GM23338 (cell line): ENCODE measurements at regions not wholly inside any gene's neighbourhood (a gene's known extent, or its start where the extent isn't known, plus 50 kb on each side); places are given as distances from the start of the nearest gene placed in this dataset.

Experiments used
- CREB1 ChIP-seq: fragments of 250-450 bp; sonication (Bioruptor Pico); IDR thresholded peaks from 2 replicates; pipeline ENCODE4 v1.5.0; 2020; ENCODE audit warnings: low read depth, mild to moderate bottlenecking, moderate library complexity
- EZH2 ChIP-seq: fragments of 200-600 bp; sonication (generic); IDR thresholded peaks from one replicate; pipeline ENCODE4 v1.8.0; 2017; ENCODE audit warnings: antibody characterized with exemption, mild to moderate bottlenecking, low read depth; ENCODE audit not compliant: unreplicated experiment
- EZH2phosphoT487 ChIP-seq: fragments of 200-600 bp; sonication (generic); IDR thresholded peaks from one replicate; pipeline ENCODE4 v1.8.1; 2018; ENCODE audit warnings: antibody characterized with exemption; ENCODE audit not compliant: unreplicated experiment
- JUNB ChIP-seq: IDR thresholded peaks from one replicate; pipeline ENCODE4 v1.6.1; 2016; ENCODE audit warnings: antibody characterized with exemption; ENCODE audit not compliant: unreplicated experiment
- NANOG ChIP-seq: IDR thresholded peaks from 2 replicates; pipeline ENCODE4 v1.6.1; 2016; ENCODE audit warnings: antibody characterized with exemption, borderline replicate concordance
- POLR2AphosphoS5 ChIP-seq: IDR thresholded peaks from 2 replicates; pipeline ENCODE4 v1.6.1; 2016; ENCODE audit warnings: antibody characterized with exemption, low read depth
- ZNF331 ChIP-seq: fragments of 250-450 bp; sonication (Bioruptor Pico); IDR thresholded peaks from 2 replicates; pipeline ENCODE4 v1.5.0; 2020; ENCODE audit warnings: low read depth, mild to moderate bottlenecking, moderate library complexity
- ZNF462 ChIP-seq: fragments of 250-450 bp; sonication (Bioruptor Pico); IDR thresholded peaks from 2 replicates; pipeline ENCODE4 v1.5.0; 2020; ENCODE audit warnings: mild to moderate bottlenecking, moderate library complexity
- TF ChIP-seq, protein P1 (sequence below): IDR thresholded peaks from one replicate; pipeline ENCODE4 v1.6.1; 2018; ENCODE audit warnings: antibody characterized with exemption; ENCODE audit not compliant: unreplicated experiment
- TF ChIP-seq, protein P2 (sequence below), 2 experiments: fragments of 200-600 bp in 1 of 2; sonication (generic) in 1 of 2; conservative IDR thresholded peaks; 2 replicates each; pipeline versions ENCODE4 v1.5.1 to v1.6.1; 2016 to 2017; ENCODE audit warnings: antibody characterized with exemption in 2 of 2, low read depth in 2 of 2, mild to moderate bottlenecking in 2 of 2, moderate library complexity in 1 of 2
- TF ChIP-seq, protein P3 (sequence below): IDR thresholded peaks from 2 replicates; pipeline ENCODE4 v1.6.1; 2016; ENCODE audit warnings: antibody characterized with exemption

- TF ChIP-seq, protein P1, sequence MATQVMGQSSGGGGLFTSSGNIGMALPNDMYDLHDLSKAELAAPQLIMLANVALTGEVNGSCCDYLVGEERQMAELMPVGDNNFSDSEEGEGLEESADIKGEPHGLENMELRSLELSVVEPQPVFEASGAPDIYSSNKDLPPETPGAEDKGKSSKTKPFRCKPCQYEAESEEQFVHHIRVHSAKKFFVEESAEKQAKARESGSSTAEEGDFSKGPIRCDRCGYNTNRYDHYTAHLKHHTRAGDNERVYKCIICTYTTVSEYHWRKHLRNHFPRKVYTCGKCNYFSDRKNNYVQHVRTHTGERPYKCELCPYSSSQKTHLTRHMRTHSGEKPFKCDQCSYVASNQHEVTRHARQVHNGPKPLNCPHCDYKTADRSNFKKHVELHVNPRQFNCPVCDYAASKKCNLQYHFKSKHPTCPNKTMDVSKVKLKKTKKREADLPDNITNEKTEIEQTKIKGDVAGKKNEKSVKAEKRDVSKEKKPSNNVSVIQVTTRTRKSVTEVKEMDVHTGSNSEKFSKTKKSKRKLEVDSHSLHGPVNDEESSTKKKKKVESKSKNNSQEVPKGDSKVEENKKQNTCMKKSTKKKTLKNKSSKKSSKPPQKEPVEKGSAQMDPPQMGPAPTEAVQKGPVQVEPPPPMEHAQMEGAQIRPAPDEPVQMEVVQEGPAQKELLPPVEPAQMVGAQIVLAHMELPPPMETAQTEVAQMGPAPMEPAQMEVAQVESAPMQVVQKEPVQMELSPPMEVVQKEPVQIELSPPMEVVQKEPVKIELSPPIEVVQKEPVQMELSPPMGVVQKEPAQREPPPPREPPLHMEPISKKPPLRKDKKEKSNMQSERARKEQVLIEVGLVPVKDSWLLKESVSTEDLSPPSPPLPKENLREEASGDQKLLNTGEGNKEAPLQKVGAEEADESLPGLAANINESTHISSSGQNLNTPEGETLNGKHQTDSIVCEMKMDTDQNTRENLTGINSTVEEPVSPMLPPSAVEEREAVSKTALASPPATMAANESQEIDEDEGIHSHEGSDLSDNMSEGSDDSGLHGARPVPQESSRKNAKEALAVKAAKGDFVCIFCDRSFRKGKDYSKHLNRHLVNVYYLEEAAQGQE, result no peak
- TF ChIP-seq POLR2AphosphoS5 (no peak), EZH2phosphoT487 (no peak), EZH2 (no peak), JUNB (no peak), NANOG (no peak), ZNF331 (CRISPR knock-in tag) (no peak), CREB1 (no peak), ZNF462 (CRISPR knock-in tag) (no peak)
- TF ChIP-seq, protein P2, sequence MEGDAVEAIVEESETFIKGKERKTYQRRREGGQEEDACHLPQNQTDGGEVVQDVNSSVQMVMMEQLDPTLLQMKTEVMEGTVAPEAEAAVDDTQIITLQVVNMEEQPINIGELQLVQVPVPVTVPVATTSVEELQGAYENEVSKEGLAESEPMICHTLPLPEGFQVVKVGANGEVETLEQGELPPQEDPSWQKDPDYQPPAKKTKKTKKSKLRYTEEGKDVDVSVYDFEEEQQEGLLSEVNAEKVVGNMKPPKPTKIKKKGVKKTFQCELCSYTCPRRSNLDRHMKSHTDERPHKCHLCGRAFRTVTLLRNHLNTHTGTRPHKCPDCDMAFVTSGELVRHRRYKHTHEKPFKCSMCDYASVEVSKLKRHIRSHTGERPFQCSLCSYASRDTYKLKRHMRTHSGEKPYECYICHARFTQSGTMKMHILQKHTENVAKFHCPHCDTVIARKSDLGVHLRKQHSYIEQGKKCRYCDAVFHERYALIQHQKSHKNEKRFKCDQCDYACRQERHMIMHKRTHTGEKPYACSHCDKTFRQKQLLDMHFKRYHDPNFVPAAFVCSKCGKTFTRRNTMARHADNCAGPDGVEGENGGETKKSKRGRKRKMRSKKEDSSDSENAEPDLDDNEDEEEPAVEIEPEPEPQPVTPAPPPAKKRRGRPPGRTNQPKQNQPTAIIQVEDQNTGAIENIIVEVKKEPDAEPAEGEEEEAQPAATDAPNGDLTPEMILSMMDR (conservative IDR thresholded peaks at IDR 0.05; ENCODE audit: low read depth in 2 of 2), result no peak
- TF ChIP-seq, protein P3, sequence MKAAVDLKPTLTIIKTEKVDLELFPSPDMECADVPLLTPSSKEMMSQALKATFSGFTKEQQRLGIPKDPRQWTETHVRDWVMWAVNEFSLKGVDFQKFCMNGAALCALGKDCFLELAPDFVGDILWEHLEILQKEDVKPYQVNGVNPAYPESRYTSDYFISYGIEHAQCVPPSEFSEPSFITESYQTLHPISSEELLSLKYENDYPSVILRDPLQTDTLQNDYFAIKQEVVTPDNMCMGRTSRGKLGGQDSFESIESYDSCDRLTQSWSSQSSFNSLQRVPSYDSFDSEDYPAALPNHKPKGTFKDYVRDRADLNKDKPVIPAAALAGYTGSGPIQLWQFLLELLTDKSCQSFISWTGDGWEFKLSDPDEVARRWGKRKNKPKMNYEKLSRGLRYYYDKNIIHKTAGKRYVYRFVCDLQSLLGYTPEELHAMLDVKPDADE, result no peak
Measured at GRCh38 chr13:42702716-42703115, 78.7 kb upstream of the FAM216B start.
